ENCODE measurements at regions not wholly inside any gene's neighbourhood (a gene's known extent, or its start where the extent isn't known, plus 50 kb on each side); places are given as distances from the start of the nearest gene placed in this dataset.
A peak's percentile ranks its signal among the peaks of the same experiment; 100 is the strongest.

- no peak for ATAC-seq
These were observed 200.6 kb upstream of the TBX3 start for GRCh38 chr12:114884575-114884974.

GRCh38 chr12:114882083-114882482 lies 198.1 kb upstream of the TBX3 start:
- Histone ChIP-seq H3K27me3 (no peaks in the 10 kb centered on the region), H3K4me3 (no peak overlapping the region), H3K9me3 (no peaks in the 10 kb centered on the region), H3K36me3 (no peaks in the 10 kb centered on the region), H3K4me1 (peaks cover 0 to 15% (median 5%) of the 10 kb centered on the region in 4 donors), H3K27ac (no peak overlapping the region)
- ATAC-seq (no peak), DNase-seq (no peak)
- intact Hi-C loops (cut with DNase I), result no loop called here
- WGBS (ENCODE audit: insufficient coverage, low coverage, low lambda C conversion rate, missing lambda C conversion rate), result 81% methylated on average over 4 of the region's 4 CpGs
- TF ChIP-seq POLR2A (IDR thresholded peaks at IDR 0.05), result no peak
- TF ChIP-seq CTCF (IDR thresholded peaks at IDR 0.05), result no peak

More at GRCh38 chr12:114884575-114884974, 200.6 kb upstream of the TBX3 start:
- WGBS (ENCODE audit: insufficient coverage, low coverage, low lambda C conversion rate, missing lambda C conversion rate), result 60% methylated on average over 6 of the region's 6 CpGs
- H3K27ac ChIP-seq, result no peak overlapping the region
- intact Hi-C loops (cut with DNase I), result no loop called here
- TF ChIP-seq POLR2A (IDR thresholded peaks at IDR 0.05), result no peak
- TF ChIP-seq CTCF (IDR thresholded peaks at IDR 0.05), result no peak
- no peak for DNase-seq
- no peaks in the 10 kb centered on the region for H3K9me3 ChIP-seq
- H3K4me3 ChIP-seq, result no peak overlapping the region
- no peaks in the 10 kb centered on the region for H3K36me3 ChIP-seq
- no peaks in the 10 kb centered on the region for H3K27me3 ChIP-seq
- H3K4me1 ChIP-seq, result peaks cover 0 to 1% (median 0%) of the 10 kb centered on the region in 4 donors

GRCh38 chr12:114879354-114879753 lies 195.4 kb upstream of the TBX3 start:
- intact Hi-C loops (cut with DNase I), result no loop called here
- 67% methylated on average over 4 of the region's 4 CpGs for WGBS (ENCODE audit: insufficient coverage, low coverage, low lambda C conversion rate, missing lambda C conversion rate)
- H3K36me3 ChIP-seq, result no peaks in the 10 kb centered on the region
- peaks cover 0 to 26% (median 5%) of the 10 kb centered on the region in 4 donors for H3K4me1 ChIP-seq
- no peaks in the 10 kb centered on the region for H3K9me3 ChIP-seq
- no peak for DNase-seq
- no peak overlapping the region for H3K27ac ChIP-seq
- ATAC-seq, result peak; percentile 37 to 72 (median 46)
- H3K27me3 ChIP-seq, result no peaks in the 10 kb centered on the region
- no peak overlapping the region for H3K4me3 ChIP-seq
- no peak for TF ChIP-seq POLR2A (IDR thresholded peaks at IDR 0.05)
- no peak for TF ChIP-seq CTCF (IDR thresholded peaks at IDR 0.05)

- DNase-seq, result no peak
- peaks cover 0 to 26% (median 5%) of the 10 kb centered on the region in 4 donors for H3K4me1 ChIP-seq
- no peak for TF ChIP-seq CTCF (IDR thresholded peaks at IDR 0.05)
- TF ChIP-seq POLR2A (IDR thresholded peaks at IDR 0.05), result no peak
- no peak overlapping the region for H3K27ac ChIP-seq
- intact Hi-C loops (cut with DNase I), result no loop called here
- H3K27me3 ChIP-seq, result no peaks in the 10 kb centered on the region
- no peak overlapping the region for H3K4me3 ChIP-seq
- WGBS (ENCODE audit: insufficient coverage, low coverage, low lambda C conversion rate, missing lambda C conversion rate), result 74% methylated on average over 3 of the region's 4 CpGs
- ATAC-seq, result peak in 1 of 4 donors; percentile 12
- H3K36me3 ChIP-seq, result no peaks in the 10 kb centered on the region
- no peaks in the 10 kb centered on the region for H3K9me3 ChIP-seq
These were observed 194.8 kb upstream of the TBX3 start for GRCh38 chr12:114878781-114879180.
